Body of pancreas (tissue), 4 donors: ENCODE measurements at regions not wholly inside any gene's neighbourhood (a gene's known extent, or its start where the extent isn't known, plus 50 kb on each side); places are given as distances from the start of the nearest gene placed in this dataset.
A peak's percentile ranks its signal among the peaks of the same experiment; 100 is the strongest.

Experiments used
- ATAC-seq: fragments of 150-250 bp; one replicate; pipeline ENCODE4 v1.9.1; 2016
- DNase-seq, 4 donors: peaks; one replicate each; pipeline ENCODE4 v3.0.0-alpha.2; 2019
- H3K27ac ChIP-seq, 4 donors: fragments of 200-600 bp; sonication (generic); 1 replicate in 3 of 4; 2 replicates in 1 of 4; pipeline versions ENCODE4 v1.5.1 to v1.6.1; 2016 to 2019; ENCODE audit warnings: mild to moderate bottlenecking in 1 of 4, mixed read lengths in 1 of 4, moderate library complexity in 1 of 4
- H3K27me3 ChIP-seq, 2 donors: fragments of 200-600 bp; sonication (generic); one replicate each; pipeline ENCODE4 v1.6.0; 2016; ENCODE audit warnings: mild to moderate bottlenecking in 1 of 2
- H3K36me3 ChIP-seq, 2 donors: fragments of 200-600 bp; sonication (generic); replicated peaks in 1 of 2; 2 replicates each; pipeline ENCODE4 v1.5.1; 2016; ENCODE audit warnings: low read depth in 2 of 2; ENCODE audit not compliant: insufficient read depth in 1 of 2
- H3K4me1 ChIP-seq: fragments of 200-600 bp; sonication (generic); one replicate; pipeline ENCODE4 v1.6.0; 2016
- H3K4me3 ChIP-seq, 2 donors: fragments of 200-600 bp; sonication (generic); 1 replicate in 1 of 2; 2 replicates in 1 of 2; pipeline ENCODE4 v1.5.1; 2016 to 2019
- H3K9me3 ChIP-seq, 3 donors: fragments of 200-600 bp; sonication (generic); 1 replicate in 2 of 3; 2 replicates in 1 of 3; pipeline ENCODE4 v1.5.1; 2016
- CTCF ChIP-seq, 7 experiments: fragments of 450-650 bp in 4 of 7; fragments of 200-600 bp in 3 of 7; sonication (generic) in 3 of 7; IDR thresholded peaks; one replicate each; pipeline ENCODE4 v1.5.1; 2016 to 2019; ENCODE audit warnings: antibody characterized with exemption in 7 of 7
- POLR2A ChIP-seq, 3 donors: fragments of 450-650 bp; IDR thresholded peaks; one replicate each; pipeline ENCODE4 v1.6.1; 2016; ENCODE audit warnings: antibody characterized with exemption in 3 of 3, mild to moderate bottlenecking in 2 of 3
- WGBS, 2 donors: methylation state at CpG; one replicate each; pipeline ENCODE4 v1.1.5; 2017; 5-methylcytosine and 5-hydroxymethylcytosine counted together
- intact Hi-C: fragments of 100-400 bp; cut with DNase I; formaldehyde crosslinking; loops from one replicate; pipeline ENCODE4 v1.15.1; 2023

- 19 to 23% methylated on average over 1 of the region's 1 CpG for WGBS, 2 donors
- DNase-seq = no peak
- intact Hi-C loops = no loop called here
These were observed 213.0 kb downstream of the IL15 start for GRCh38 chr4:141849367-141849766.

GRCh38 chr4:141849778-141850177 lies 213.4 kb downstream of the IL15 start:
- Histone ChIP-seq H3K36me3 (no peaks in the 10 kb centered on the region), H3K9me3 (no peaks in the 10 kb centered on the region), H3K4me1 (peaks cover 16% of the 10 kb centered on the region), H3K27ac (peak overlapping the region in 1 of 4 donors; percentile 23), H3K27me3 (no peaks in the 10 kb centered on the region), H3K4me3 (no peak overlapping the region)
- DNase-seq (no peak), ATAC-seq (peak; percentile 40)
- TF ChIP-seq POLR2A (IDR thresholded peaks at IDR 0.05) (no peak), CTCF (IDR thresholded peaks at IDR 0.05) (no peak)
- 11 to 17% methylated on average over 1 of the region's 1 CpG for WGBS, 2 donors
- intact Hi-C loops = no loop called here

More at GRCh38 chr4:141849367-141849766, 213.0 kb downstream of the IL15 start:
- Histone ChIP-seq H3K4me1 (peaks cover 16% of the 10 kb centered on the region), H3K9me3 (no peaks in the 10 kb centered on the region), H3K27ac (peak overlapping the region in 1 of 4 donors; percentile 23), H3K27me3 (no peaks in the 10 kb centered on the region), H3K36me3 (no peaks in the 10 kb centered on the region), H3K4me3 (no peak overlapping the region)
- TF ChIP-seq CTCF (IDR thresholded peaks at IDR 0.05) = no peak
- TF ChIP-seq POLR2A (IDR thresholded peaks at IDR 0.05) = no peak
- no peak for ATAC-seq

GRCh38 chr4:141851246-141851891 lies 215.0 kb downstream of the IL15 start:
- no peak overlapping the region for H3K4me3 ChIP-seq
- TF ChIP-seq CTCF (IDR thresholded peaks at IDR 0.05) (no peak), POLR2A (IDR thresholded peaks at IDR 0.05) (no peak)
- peaks cover 16% of the 10 kb centered on the region for H3K4me1 ChIP-seq
- no peak for ATAC-seq
- DNase-seq = no peak
- no peak overlapping the region for H3K27ac ChIP-seq
- H3K36me3 ChIP-seq = no peaks in the 10 kb centered on the region
- no peaks in the 10 kb centered on the region for H3K27me3 ChIP-seq
- WGBS, 2 donors = 75 to 79% methylated on average over 2 of the region's 2 CpGs
- H3K9me3 ChIP-seq = no peaks in the 10 kb centered on the region
- intact Hi-C loops = no loop called here

GRCh38 chr4:141853091-141853764 lies 216.8 kb downstream of the IL15 start:
- intact Hi-C loops = no loop called here
- ATAC-seq (peak; percentile 94), DNase-seq (peak; percentile 21 to 70 (median 55))
- Histone ChIP-seq H3K4me3 (no peak overlapping the region), H3K27ac (peak overlapping the region; percentile 8 to 77 (median 57)), H3K36me3 (no peaks in the 10 kb centered on the region), H3K27me3 (no peaks in the 10 kb centered on the region), H3K4me1 (peaks cover 16% of the 10 kb centered on the region), H3K9me3 (no peaks in the 10 kb centered on the region)
- TF ChIP-seq CTCF (IDR thresholded peaks at IDR 0.05) (no peak), POLR2A (IDR thresholded peaks at IDR 0.05) (no peak)
- WGBS, 2 donors = 14 to 28% methylated on average over 12 of the region's 12 CpGs
